IMR-90 (cell line): ENCODE measurements at regions not wholly inside any gene's neighbourhood (a gene's known extent, or its start where the extent isn't known, plus 50 kb on each side); places are given as distances from the start of the nearest gene placed in this dataset.

Experiments used
- ATAC-seq: fragments of 200-7000 bp; cut with Tn5 transposase; 2 replicates; pipeline ENCODE4 v1.9.1; 2020; ENCODE audit warnings: low read depth, mild to moderate bottlenecking, moderate library complexity
- BruUV-seq: library from RNA; stranded (reverse); fragments of 400-500 nt; replicated peaks from 2 replicates; lab custom pipeline; 2021; lab: Mats Ljungman, UMichigan
- CTCF ChIA-PET: fragments of 300-600 bp; formaldehyde crosslinking; extraction: SDS; loops from one replicate; lab custom pipeline; 2021; ENCODE audit warnings: antibody characterized with exemption; lab: Yijun Ruan, JAX
- POLR2A ChIA-PET: fragments of 300-600 bp; sonication (Branson Sonifier 250); formaldehyde crosslinking; loops from one replicate; lab custom pipeline; 2022; ENCODE audit warnings: antibody characterized with exemption; ENCODE audit not compliant: unreplicated experiment; lab: Charles Lee
- DNase-seq: peaks from one replicate; pipeline ENCODE4 v3.0.0; 2013
- H2AFZ ChIP-seq: replicated peaks from 2 replicates; pipeline ENCODE3; 2013; ENCODE audit warnings: low read length, mild to moderate bottlenecking; ENCODE audit not compliant: poor library complexity
- H2AK5ac ChIP-seq: 2 replicates; pipeline ENCODE4 v1.6.1; 2013; ENCODE audit warnings: low read depth, low read length, inconsistent platforms
- H2AK9ac ChIP-seq: replicated peaks from 2 replicates; pipeline ENCODE3; 2013; ENCODE audit warnings: mild to moderate bottlenecking, low read depth, low read length, moderate library complexity; ENCODE audit not compliant: poor library complexity
- H2BK120ac ChIP-seq: 2 replicates; pipeline ENCODE4 v1.6.1; 2013; ENCODE audit warnings: low read depth, low read length, inconsistent platforms
- H2BK15ac ChIP-seq: 3 replicates; pipeline ENCODE4 v1.6.1; 2013; ENCODE audit warnings: low read depth, low read length, inconsistent platforms
- H2BK20ac ChIP-seq: 2 replicates; pipeline ENCODE4 v1.6.1; 2013; ENCODE audit warnings: low read depth, mild to moderate bottlenecking, inconsistent platforms, low read length, moderate library complexity
- H2BK5ac ChIP-seq: 2 replicates; pipeline ENCODE4 v1.6.1; 2013; ENCODE audit warnings: mild to moderate bottlenecking, low read depth, low read length, inconsistent platforms; ENCODE audit not compliant: poor library complexity, severe bottlenecking
- H3K14ac ChIP-seq: replicated peaks from 2 replicates; pipeline ENCODE4 v1.6.1; 2013; ENCODE audit warnings: low read depth, low read length, inconsistent platforms
- H3K18ac ChIP-seq: 2 replicates; pipeline ENCODE4 v1.6.1; 2013; ENCODE audit warnings: low read depth, low read length, control low read depth
- H3K23ac ChIP-seq: 2 replicates; pipeline ENCODE4 v1.6.1; 2013; ENCODE audit warnings: low read depth, low read length, inconsistent platforms
- H3K27ac ChIP-seq: 2 replicates; pipeline ENCODE4 v1.5.1; 2013; ENCODE audit warnings: mild to moderate bottlenecking, control low read depth, low read length; ENCODE audit not compliant: insufficient read depth
- H3K27me3 ChIP-seq: 2 replicates; pipeline ENCODE4 v1.6.1; 2013; ENCODE audit warnings: low read length; ENCODE audit not compliant: control insufficient read depth, insufficient read depth
- H3K36me3 ChIP-seq: 2 replicates; pipeline ENCODE4 v1.6.1; 2013; ENCODE audit warnings: low read length, mixed read lengths; ENCODE audit not compliant: control insufficient read depth, insufficient read depth
- H3K4ac ChIP-seq: 2 replicates; pipeline ENCODE4 v1.6.1; 2013; ENCODE audit warnings: low read depth, low read length, inconsistent platforms
- H3K4me1 ChIP-seq: 2 replicates; pipeline ENCODE4 v1.6.1; 2013; ENCODE audit warnings: low read length, mixed read lengths; ENCODE audit not compliant: control insufficient read depth, insufficient read depth
- H3K4me2 ChIP-seq: 2 replicates; pipeline ENCODE4 v1.6.1; 2013; ENCODE audit warnings: low read depth, mild to moderate bottlenecking, control low read depth, low read length, moderate library complexity
- H3K4me3 ChIP-seq: 2 replicates; pipeline ENCODE4 v1.5.1; 2013; ENCODE audit warnings: low read depth, mild to moderate bottlenecking, control low read depth, low read length, moderate library complexity; ENCODE audit not compliant: insufficient read depth
- H3K56ac ChIP-seq: 2 replicates; pipeline ENCODE4 v1.6.1; 2013; ENCODE audit warnings: low read length, inconsistent platforms; ENCODE audit not compliant: insufficient read depth; ENCODE audit errors: extremely low read depth
- H3K79me1 ChIP-seq, 2 experiments: 2 replicates each; pipeline ENCODE4 v1.6.1; 2013; ENCODE audit warnings: low read length in 2 of 2, inconsistent platforms in 1 of 2, low read depth in 1 of 2
- H3K9ac ChIP-seq: 2 replicates; pipeline ENCODE4 v1.6.1; 2013; ENCODE audit warnings: low read depth, low read length, control low read depth
- H3K9me1 ChIP-seq: 2 replicates; pipeline ENCODE4 v1.6.1; 2013; ENCODE audit warnings: low read length, inconsistent platforms; ENCODE audit not compliant: insufficient read depth
- H3K9me3 ChIP-seq: 2 replicates; pipeline ENCODE4 v1.6.1; 2013; ENCODE audit warnings: low read length; ENCODE audit not compliant: control insufficient read depth, insufficient read depth
- H4K20me1 ChIP-seq: 2 replicates; pipeline ENCODE4 v1.6.1; 2013; ENCODE audit warnings: low read length, inconsistent platforms; ENCODE audit not compliant: insufficient read depth
- H4K5ac ChIP-seq: 2 replicates; pipeline ENCODE4 v1.6.1; 2013; ENCODE audit warnings: mild to moderate bottlenecking, low read depth, low read length, control low read depth
- H4K8ac ChIP-seq, 2 experiments: 2 replicates each; pipeline ENCODE4 v1.6.1; 2013; ENCODE audit warnings: low read depth in 2 of 2, low read length in 2 of 2, control low read depth in 1 of 2, inconsistent platforms in 1 of 2
- H4K91ac ChIP-seq: 2 replicates; pipeline ENCODE4 v1.6.1; 2013; ENCODE audit warnings: low read depth, low read length, inconsistent platforms; ENCODE audit not compliant: insufficient read depth
- BHLHE40 ChIP-seq: fragments of 150-350 bp; IDR thresholded peaks from 2 replicates; pipeline ENCODE4 v1.6.1; 2016; ENCODE audit warnings: mild to moderate bottlenecking, low read depth, low read length
- CEBPB ChIP-seq: IDR thresholded peaks from 2 replicates; pipeline ENCODE4 v1.6.1; 2012; ENCODE audit warnings: low read depth, low read length, improper control_type of control experiment
- CHD1 ChIP-seq: IDR thresholded peaks from 2 replicates; pipeline ENCODE4 v1.6.1; 2012; ENCODE audit warnings: low read depth, low read length, improper control_type of control experiment
- FOS ChIP-seq: fragments of 150-350 bp; IDR thresholded peaks from 2 replicates; pipeline ENCODE4 v1.6.1; 2016; ENCODE audit warnings: low read depth, low read length
- MAFK ChIP-seq: IDR thresholded peaks from 2 replicates; pipeline ENCODE4 v1.6.1; 2012; ENCODE audit warnings: low read depth, low read length, improper control_type of control experiment
- MAZ ChIP-seq: IDR thresholded peaks from 2 replicates; pipeline ENCODE4 v1.6.1; 2012; ENCODE audit warnings: low read depth, mild to moderate bottlenecking, low read length, improper control_type of control experiment, moderate library complexity, borderline replicate concordance
- MXI1 ChIP-seq: IDR thresholded peaks from 2 replicates; pipeline ENCODE4 v1.6.1; 2012; ENCODE audit warnings: low read depth, mild to moderate bottlenecking, low read length, moderate library complexity, borderline replicate concordance
- NFE2L2 ChIP-seq: fragments of 150-350 bp; IDR thresholded peaks from 2 replicates; pipeline ENCODE4 v1.6.1; 2016; ENCODE audit warnings: low read depth, mild to moderate bottlenecking, low read length
- POLR2A ChIP-seq: IDR thresholded peaks from 2 replicates; pipeline ENCODE4 v1.6.1; 2012; ENCODE audit warnings: mild to moderate bottlenecking, low read depth, low read length
- RAD21 ChIP-seq: IDR thresholded peaks from 2 replicates; pipeline ENCODE4 v1.6.1; 2012; ENCODE audit warnings: low read length, improper control_type of control experiment
- RCOR1 ChIP-seq: IDR thresholded peaks from 2 replicates; pipeline ENCODE4 v1.6.1; 2012; ENCODE audit warnings: mild to moderate bottlenecking, low read length, improper control_type of control experiment; ENCODE audit not compliant: insufficient replicate concordance
- RFX5 ChIP-seq: IDR thresholded peaks from 2 replicates; pipeline ENCODE4 v1.8.0; 2012; ENCODE audit warnings: low read depth, mild to moderate bottlenecking, low read length, moderate library complexity
- SMC3 ChIP-seq: fragments of 150-350 bp; IDR thresholded peaks from 2 replicates; pipeline ENCODE4 v1.6.1; 2016; ENCODE audit warnings: low read depth, mild to moderate bottlenecking, antibody characterized with exemption, low read length, moderate library complexity
- WGBS, 2 experiments: methylation state at CpG; one replicate each; pipeline versions ENCODE4 v1.1.5 to v1.1.7; 2013; ENCODE audit warnings: missing lambda C conversion rate in 2 of 2; ENCODE audit not compliant: insufficient read length in 1 of 2; ENCODE audit errors: extremely low coverage in 2 of 2; 5-methylcytosine and 5-hydroxymethylcytosine counted together
- dilution Hi-C: fragments of 300-500 bp; cut with HindIII; formaldehyde crosslinking; loops from one replicate; pipeline ENCODE4 v1.14.3; 2018; ENCODE audit warnings: low sequenced_read_pairs; ENCODE audit not compliant: unreplicated experiment
- in situ Hi-C: fragments of 300-500 bp; cut with MboI; formaldehyde crosslinking; loops from 3 replicates; pipeline ENCODE4 v1.14.3; 2019; ENCODE audit warnings: low sequenced_read_pairs, inconsistent platforms, mixed read lengths
- intact Hi-C: fragments of 100-400 bp; cut with micrococcal nuclease; formaldehyde crosslinking; loops from 2 replicates; pipeline ENCODE4 v1.10.0; 2022
- TF ChIP-seq, protein P1 (sequence below): fragments of 150-350 bp; IDR thresholded peaks from 2 replicates; pipeline ENCODE4 v1.6.1; 2017; ENCODE audit warnings: mild to moderate bottlenecking, antibody characterized with exemption, low read length, low read depth
- TF ChIP-seq, protein P2 (sequence below): fragments of 150-350 bp; IDR thresholded peaks from 2 replicates; pipeline ENCODE4 v1.6.1; 2016; ENCODE audit warnings: low read depth, mild to moderate bottlenecking, low read length, moderate library complexity, borderline replicate concordance
- TF ChIP-seq, protein P3 (sequence below): conservative IDR thresholded peaks from 2 replicates; pipeline ENCODE4 v1.5.1; 2012; ENCODE audit warnings: mild to moderate bottlenecking, low read depth, low read length, improper control_type of control experiment

DNA sequence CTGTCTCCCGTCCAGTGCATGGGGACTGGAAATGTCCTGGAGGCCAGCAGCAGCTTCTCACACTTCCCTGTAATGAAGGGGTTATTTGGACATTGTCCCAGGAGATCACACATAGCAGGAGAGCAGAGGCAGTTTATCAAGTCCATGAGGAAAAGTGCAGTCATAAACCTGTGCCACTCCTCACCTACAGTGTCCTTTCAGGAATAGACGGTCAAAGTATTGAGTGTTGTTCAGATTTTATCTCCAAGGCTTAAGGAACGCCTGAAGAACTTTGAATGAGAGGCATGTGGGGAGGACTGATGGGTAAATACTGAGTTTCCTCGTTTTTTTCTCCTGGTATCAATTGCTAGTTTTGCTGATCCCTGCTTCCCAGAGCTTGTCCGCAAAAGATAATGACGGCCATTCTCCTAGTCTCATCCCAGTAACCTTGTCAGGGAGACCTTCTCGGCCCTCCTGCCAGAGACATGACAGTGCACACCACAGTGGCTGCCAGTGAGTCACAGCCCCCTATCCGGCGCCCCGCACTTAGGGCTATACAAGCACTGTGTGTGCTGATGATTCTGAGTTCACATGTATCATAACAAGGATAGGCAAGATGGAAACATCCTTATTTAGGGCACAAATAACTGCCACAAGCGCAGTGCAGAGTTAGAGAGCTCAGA lies 495.5 kb upstream of the MGMT start:
- in situ Hi-C loops (no loop called here), intact Hi-C loops (no loop called here), dilution Hi-C loops (no loop called here)
- Histone ChIP-seq H3K18ac (no peak overlapping the region), H3K23ac (no peak overlapping the region), H3K9me1 (no peaks in the 10 kb centered on the region), H4K8ac (no peak overlapping the region), H3K9ac (no peak overlapping the region), H3K27ac (no peak overlapping the region), H3K4ac (no peak overlapping the region), H4K5ac (no peak overlapping the region), H2BK5ac (no peak overlapping the region), H3K56ac (no peak overlapping the region), H2BK120ac (no peak overlapping the region), H3K4me2 (no peak overlapping the region), H2AK9ac (no peak overlapping the region), H3K4me3 (no peak overlapping the region), H3K79me1 (no peaks in the 10 kb centered on the region), H2BK20ac (no peak overlapping the region), H3K36me3 (no peaks in the 10 kb centered on the region), H2BK15ac (no peak overlapping the region), H3K4me1 (no peaks in the 10 kb centered on the region), H2AK5ac (no peak overlapping the region), H4K20me1 (no peaks in the 10 kb centered on the region), H3K27me3 (no peaks in the 10 kb centered on the region), H4K91ac (no peak overlapping the region), H2AFZ (no peak overlapping the region), H3K14ac (no peak overlapping the region), H3K9me3 (peaks cover 28% of the 10 kb centered on the region)
- DNase-seq (no peak), ATAC-seq (no peak)
- BruUV-seq = no TSS peak
- POLR2A ChIA-PET = no interaction called here
- no peak for TF ChIP-seq FOS
- TF ChIP-seq CEBPB = no peak
- no peak for TF ChIP-seq CHD1
- TF ChIP-seq NFE2L2 = no peak
- TF ChIP-seq, protein P1, sequence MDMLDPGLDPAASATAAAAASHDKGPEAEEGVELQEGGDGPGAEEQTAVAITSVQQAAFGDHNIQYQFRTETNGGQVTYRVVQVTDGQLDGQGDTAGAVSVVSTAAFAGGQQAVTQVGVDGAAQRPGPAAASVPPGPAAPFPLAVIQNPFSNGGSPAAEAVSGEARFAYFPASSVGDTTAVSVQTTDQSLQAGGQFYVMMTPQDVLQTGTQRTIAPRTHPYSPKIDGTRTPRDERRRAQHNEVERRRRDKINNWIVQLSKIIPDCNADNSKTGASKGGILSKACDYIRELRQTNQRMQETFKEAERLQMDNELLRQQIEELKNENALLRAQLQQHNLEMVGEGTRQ = no peak
- no peak for TF ChIP-seq RCOR1
- TF ChIP-seq RAD21 = no peak
- TF ChIP-seq MAFK = no peak
- no peak for TF ChIP-seq MAZ
- no peak for TF ChIP-seq BHLHE40
- TF ChIP-seq, protein P2, sequence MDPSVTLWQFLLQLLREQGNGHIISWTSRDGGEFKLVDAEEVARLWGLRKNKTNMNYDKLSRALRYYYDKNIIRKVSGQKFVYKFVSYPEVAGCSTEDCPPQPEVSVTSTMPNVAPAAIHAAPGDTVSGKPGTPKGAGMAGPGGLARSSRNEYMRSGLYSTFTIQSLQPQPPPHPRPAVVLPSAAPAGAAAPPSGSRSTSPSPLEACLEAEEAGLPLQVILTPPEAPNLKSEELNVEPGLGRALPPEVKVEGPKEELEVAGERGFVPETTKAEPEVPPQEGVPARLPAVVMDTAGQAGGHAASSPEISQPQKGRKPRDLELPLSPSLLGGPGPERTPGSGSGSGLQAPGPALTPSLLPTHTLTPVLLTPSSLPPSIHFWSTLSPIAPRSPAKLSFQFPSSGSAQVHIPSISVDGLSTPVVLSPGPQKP = no peak
- no peak for TF ChIP-seq POLR2A
- no peak for TF ChIP-seq SMC3
- no peak for TF ChIP-seq RFX5
- no peak for TF ChIP-seq MXI1
- TF ChIP-seq, protein P3, sequence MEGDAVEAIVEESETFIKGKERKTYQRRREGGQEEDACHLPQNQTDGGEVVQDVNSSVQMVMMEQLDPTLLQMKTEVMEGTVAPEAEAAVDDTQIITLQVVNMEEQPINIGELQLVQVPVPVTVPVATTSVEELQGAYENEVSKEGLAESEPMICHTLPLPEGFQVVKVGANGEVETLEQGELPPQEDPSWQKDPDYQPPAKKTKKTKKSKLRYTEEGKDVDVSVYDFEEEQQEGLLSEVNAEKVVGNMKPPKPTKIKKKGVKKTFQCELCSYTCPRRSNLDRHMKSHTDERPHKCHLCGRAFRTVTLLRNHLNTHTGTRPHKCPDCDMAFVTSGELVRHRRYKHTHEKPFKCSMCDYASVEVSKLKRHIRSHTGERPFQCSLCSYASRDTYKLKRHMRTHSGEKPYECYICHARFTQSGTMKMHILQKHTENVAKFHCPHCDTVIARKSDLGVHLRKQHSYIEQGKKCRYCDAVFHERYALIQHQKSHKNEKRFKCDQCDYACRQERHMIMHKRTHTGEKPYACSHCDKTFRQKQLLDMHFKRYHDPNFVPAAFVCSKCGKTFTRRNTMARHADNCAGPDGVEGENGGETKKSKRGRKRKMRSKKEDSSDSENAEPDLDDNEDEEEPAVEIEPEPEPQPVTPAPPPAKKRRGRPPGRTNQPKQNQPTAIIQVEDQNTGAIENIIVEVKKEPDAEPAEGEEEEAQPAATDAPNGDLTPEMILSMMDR = no peak
- WGBS, 2 experiments = 45% methylated on average over 2 of the region's 11 CpGs; no CpG with 5 or more reads in 1 of the 2 experiments
- CTCF ChIA-PET = no interaction called here
